ENCODE measurements at regions not wholly inside any gene's neighbourhood (a gene's known extent, or its start where the extent isn't known, plus 50 kb on each side); places are given as distances from the start of the nearest gene placed in this dataset.
A peak's percentile ranks its signal among the peaks of the same experiment; 100 is the strongest.

DNA sequence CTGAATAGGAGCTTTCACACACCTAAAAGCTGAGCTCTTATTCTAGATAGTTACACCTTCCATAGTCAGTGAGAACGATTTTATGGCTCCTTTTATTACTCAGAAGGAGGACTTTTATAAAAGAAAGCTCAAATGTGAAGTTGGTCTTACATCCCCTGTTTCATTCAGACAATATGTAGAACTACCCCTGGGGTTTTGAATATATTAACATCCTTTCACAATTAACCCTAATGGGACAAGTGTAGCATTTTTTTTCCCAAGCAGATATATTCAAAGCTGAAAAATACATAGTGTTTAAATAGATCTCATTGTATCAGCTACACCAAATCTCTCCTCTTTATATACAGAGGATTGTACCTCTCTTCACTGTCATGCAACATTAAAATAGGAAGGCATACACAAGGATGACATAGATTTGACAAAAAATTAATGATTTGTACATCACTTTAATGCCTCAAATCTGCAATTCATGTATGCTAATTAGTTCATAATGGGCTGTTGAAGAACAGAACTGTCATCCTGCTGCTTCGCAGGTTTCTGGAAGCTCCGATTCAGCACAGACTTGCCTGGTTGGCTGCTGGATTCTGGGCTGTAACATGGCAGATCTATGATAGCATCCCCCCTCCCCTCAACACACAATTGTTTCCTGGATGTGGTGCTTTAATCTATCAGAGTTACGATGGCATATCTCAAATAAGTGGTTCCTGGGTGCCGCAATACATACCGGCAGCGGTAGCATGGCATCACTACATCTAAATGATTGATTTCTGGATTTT is 129.7 kb upstream of the PARD3B start:
- DNase-seq, result no peak
- TF ChIP-seq CTCF (IDR thresholded peaks at IDR 0.05; ENCODE audit: partially characterized antibody, unreplicated experiment), result no peak
- Mint-ChIP-seq H3K27me3 (ENCODE audit: unreplicated experiment) (no peaks in the 10 kb centered on the region), H3K27ac (ENCODE audit: unreplicated experiment) (no peak overlapping the region), H3K4me3 (ENCODE audit: unreplicated experiment) (no peak overlapping the region), H3K9me3 (ENCODE audit: unreplicated experiment) (peaks cover 7% of the 10 kb centered on the region), H3K36me3 (ENCODE audit: unreplicated experiment) (peaks cover 27% of the 10 kb centered on the region), H3K4me1 (ENCODE audit: low read depth, unreplicated experiment) (no peaks in the 10 kb centered on the region)

- no peak overlapping the region for H3K27ac Mint-ChIP-seq (ENCODE audit: unreplicated experiment)
- H3K27me3 Mint-ChIP-seq (ENCODE audit: unreplicated experiment), result no peaks in the 10 kb centered on the region
- H3K36me3 Mint-ChIP-seq (ENCODE audit: unreplicated experiment), result peaks cover 25% of the 10 kb centered on the region
- peaks cover 7% of the 10 kb centered on the region for H3K9me3 Mint-ChIP-seq (ENCODE audit: unreplicated experiment)
- no peak for DNase-seq
- H3K4me3 Mint-ChIP-seq (ENCODE audit: unreplicated experiment), result no peak overlapping the region
- no peak for TF ChIP-seq CTCF (IDR thresholded peaks at IDR 0.05; ENCODE audit: partially characterized antibody, unreplicated experiment)
- no peaks in the 10 kb centered on the region for H3K4me1 Mint-ChIP-seq (ENCODE audit: low read depth, unreplicated experiment)
Observed at GRCh38 chr2:204416236-204416635, 129.0 kb upstream of the PARD3B start.

- no peak for TF ChIP-seq CTCF (IDR thresholded peaks at IDR 0.05; ENCODE audit: partially characterized antibody, unreplicated experiment)
- Mint-ChIP-seq H3K36me3 (ENCODE audit: unreplicated experiment) (no peaks in the 10 kb centered on the region), H3K9me3 (ENCODE audit: unreplicated experiment) (peaks cover 8% of the 10 kb centered on the region), H3K4me1 (ENCODE audit: low read depth, unreplicated experiment) (no peaks in the 10 kb centered on the region), H3K27me3 (ENCODE audit: unreplicated experiment) (no peaks in the 10 kb centered on the region), H3K4me3 (ENCODE audit: unreplicated experiment) (no peak overlapping the region), H3K27ac (ENCODE audit: unreplicated experiment) (peak overlapping the region; percentile 14)
- DNase-seq, result no peak
Observed at GRCh38 chr2:204425821-204426220, 119.5 kb upstream of the PARD3B start.

- Mint-ChIP-seq H3K36me3 (ENCODE audit: unreplicated experiment) (no peaks in the 10 kb centered on the region), H3K9me3 (ENCODE audit: unreplicated experiment) (peaks cover 8% of the 10 kb centered on the region), H3K27ac (ENCODE audit: unreplicated experiment) (no peak overlapping the region), H3K4me1 (ENCODE audit: low read depth, unreplicated experiment) (no peaks in the 10 kb centered on the region), H3K4me3 (ENCODE audit: unreplicated experiment) (no peak overlapping the region), H3K27me3 (ENCODE audit: unreplicated experiment) (no peaks in the 10 kb centered on the region)
- TF ChIP-seq CTCF (IDR thresholded peaks at IDR 0.05; ENCODE audit: partially characterized antibody, unreplicated experiment), result no peak
- no peak for DNase-seq
Observed at GRCh38 chr2:204428675-204429074, 116.6 kb upstream of the PARD3B start.

GRCh38 chr2:204431529-204431928 is 113.7 kb upstream of the PARD3B start:
- Mint-ChIP-seq H3K27me3 (ENCODE audit: unreplicated experiment) (no peaks in the 10 kb centered on the region), H3K27ac (ENCODE audit: unreplicated experiment) (no peak overlapping the region)

More at GRCh38 chr2:204431529-204431928, 113.7 kb upstream of the PARD3B start:
- no peaks in the 10 kb centered on the region for H3K4me1 Mint-ChIP-seq (ENCODE audit: low read depth, unreplicated experiment)
- no peak overlapping the region for H3K4me3 Mint-ChIP-seq (ENCODE audit: unreplicated experiment)
- TF ChIP-seq CTCF (IDR thresholded peaks at IDR 0.05; ENCODE audit: partially characterized antibody, unreplicated experiment), result no peak
- no peak for DNase-seq
- H3K36me3 Mint-ChIP-seq (ENCODE audit: unreplicated experiment), result no peaks in the 10 kb centered on the region
- peaks cover 6% of the 10 kb centered on the region for H3K9me3 Mint-ChIP-seq (ENCODE audit: unreplicated experiment)
